GM23338 (cell line): ENCODE measurements at regions not wholly inside any gene's neighbourhood (a gene's known extent, or its start where the extent isn't known, plus 50 kb on each side); places are given as distances from the start of the nearest gene placed in this dataset.

Experiments used
- ATAC-seq: fragments of 200-7000 bp; cut with Tn5 transposase; 3 replicates; pipeline ENCODE4 v1.9.1; 2020
- DNase-seq: peaks from one replicate; pipeline ENCODE4 v3.0.0-alpha.2; 2015; ENCODE audit warnings: low spot score
- H2AFZ ChIP-seq: fragments of 200-600 bp; sonication (generic); 2 replicates; pipeline ENCODE4 v1.8.0; 2016; ENCODE audit warnings: antibody characterized with exemption, mild to moderate bottlenecking, moderate library complexity
- H3F3A ChIP-seq: fragments of 200-600 bp; sonication (generic); replicated peaks from 2 replicates; pipeline ENCODE4 v1.8.0; 2017; ENCODE audit warnings: antibody characterized with exemption, mixed run types, low read depth
- H3K27ac ChIP-seq: fragments of 200-600 bp; sonication (generic); 2 replicates; pipeline ENCODE4 v1.6.1; 2016; ENCODE audit warnings: low read depth
- H3K27me3 ChIP-seq: fragments of 200-600 bp; sonication (generic); 2 replicates; pipeline ENCODE4 v1.8.0; 2016; ENCODE audit warnings: mild to moderate bottlenecking, mixed run types, moderate library complexity; ENCODE audit not compliant: insufficient read depth
- H3K36me3 ChIP-seq: fragments of 200-600 bp; sonication (generic); 2 replicates; pipeline ENCODE4 v1.8.0; 2016; ENCODE audit warnings: mild to moderate bottlenecking; ENCODE audit not compliant: insufficient read depth
- H3K4me1 ChIP-seq: fragments of 200-600 bp; sonication (generic); 2 replicates; pipeline ENCODE4 v1.8.0; 2016; ENCODE audit warnings: mild to moderate bottlenecking, moderate library complexity; ENCODE audit not compliant: insufficient read depth
- H3K4me2 ChIP-seq: fragments of 200-600 bp; sonication (generic); 2 replicates; pipeline ENCODE4 v1.7.1; 2017; ENCODE audit warnings: mixed run types
- H3K4me3 ChIP-seq: fragments of 200-600 bp; sonication (generic); 2 replicates; pipeline ENCODE4 v1.6.1; 2016; ENCODE audit warnings: mixed run types
- H3K79me2 ChIP-seq: fragments of 200-600 bp; sonication (generic); replicated peaks from 2 replicates; pipeline ENCODE4 v1.8.0; 2017; ENCODE audit warnings: mild to moderate bottlenecking; ENCODE audit not compliant: insufficient read depth
- H3K9me2 ChIP-seq: fragments of 200-600 bp; sonication (generic); 2 replicates; pipeline ENCODE4 v1.8.0; 2017; ENCODE audit not compliant: insufficient read depth
- H4K20me1 ChIP-seq: fragments of 200-600 bp; sonication (generic); replicated peaks from 2 replicates; pipeline ENCODE4 v1.8.0; 2017; ENCODE audit warnings: mild to moderate bottlenecking; ENCODE audit not compliant: insufficient read depth
- H3K27ac Mint-ChIP-seq: 2 replicates; pipeline ENCODE4 v1.8.0; 2020; ENCODE audit warnings: inconsistent platforms, mild to moderate bottlenecking, moderate library complexity, mixed read lengths
- H3K27me3 Mint-ChIP-seq: 3 replicates; pipeline ENCODE4 v1.8.0; 2022; ENCODE audit warnings: low read depth, mild to moderate bottlenecking, moderate library complexity, mixed read lengths, inconsistent platforms; ENCODE audit not compliant: insufficient read depth, poor library complexity
- H3K36me3 Mint-ChIP-seq: 3 replicates; pipeline ENCODE4 v1.8.0; 2021; ENCODE audit warnings: low read depth, mild to moderate bottlenecking, inconsistent platforms, moderate library complexity, mixed read lengths
- H3K4me1 Mint-ChIP-seq: 3 replicates; pipeline ENCODE4 v1.8.0; 2020; ENCODE audit warnings: mild to moderate bottlenecking, inconsistent platforms, mixed read lengths
- H3K4me3 Mint-ChIP-seq: 3 replicates; pipeline ENCODE4 v1.8.0; 2021; ENCODE audit warnings: moderate library complexity, mild to moderate bottlenecking, inconsistent platforms, mixed read lengths
- H3K9me3 Mint-ChIP-seq: 3 replicates; pipeline ENCODE4 v1.8.0; 2020; ENCODE audit warnings: moderate library complexity, mild to moderate bottlenecking, inconsistent platforms, mixed read lengths
- CREB1 ChIP-seq: fragments of 250-450 bp; sonication (Bioruptor Pico); IDR thresholded peaks from 2 replicates; pipeline ENCODE4 v1.5.0; 2020; ENCODE audit warnings: low read depth, mild to moderate bottlenecking, moderate library complexity
- CTCF ChIP-seq, 2 experiments: fragments of 200-600 bp in 1 of 2; sonication (generic) in 1 of 2; conservative IDR thresholded peaks; 2 replicates each; pipeline versions ENCODE4 v1.5.1 to v1.6.1; 2016 to 2017; ENCODE audit warnings: antibody characterized with exemption in 2 of 2, low read depth in 2 of 2, mild to moderate bottlenecking in 2 of 2, moderate library complexity in 1 of 2
- ETS1 ChIP-seq: IDR thresholded peaks from 2 replicates; pipeline ENCODE4 v1.6.1; 2016; ENCODE audit warnings: antibody characterized with exemption
- EZH2 ChIP-seq: fragments of 200-600 bp; sonication (generic); IDR thresholded peaks from one replicate; pipeline ENCODE4 v1.8.0; 2017; ENCODE audit warnings: antibody characterized with exemption, mild to moderate bottlenecking, low read depth; ENCODE audit not compliant: unreplicated experiment
- EZH2phosphoT487 ChIP-seq: fragments of 200-600 bp; sonication (generic); IDR thresholded peaks from one replicate; pipeline ENCODE4 v1.8.1; 2018; ENCODE audit warnings: antibody characterized with exemption; ENCODE audit not compliant: unreplicated experiment
- JUNB ChIP-seq: IDR thresholded peaks from one replicate; pipeline ENCODE4 v1.6.1; 2016; ENCODE audit warnings: antibody characterized with exemption; ENCODE audit not compliant: unreplicated experiment
- NANOG ChIP-seq: IDR thresholded peaks from 2 replicates; pipeline ENCODE4 v1.6.1; 2016; ENCODE audit warnings: antibody characterized with exemption, borderline replicate concordance
- POLR2AphosphoS5 ChIP-seq: IDR thresholded peaks from 2 replicates; pipeline ENCODE4 v1.6.1; 2016; ENCODE audit warnings: antibody characterized with exemption, low read depth
- REST ChIP-seq: IDR thresholded peaks from one replicate; pipeline ENCODE4 v1.6.1; 2018; ENCODE audit warnings: antibody characterized with exemption; ENCODE audit not compliant: unreplicated experiment
- ZNF114 ChIP-seq: fragments of 250-450 bp; sonication (Bioruptor Pico); IDR thresholded peaks from 2 replicates; pipeline ENCODE4 v1.5.0; 2020; ENCODE audit warnings: mild to moderate bottlenecking, moderate library complexity
- ZNF331 ChIP-seq: fragments of 250-450 bp; sonication (Bioruptor Pico); IDR thresholded peaks from 2 replicates; pipeline ENCODE4 v1.5.0; 2020; ENCODE audit warnings: low read depth, mild to moderate bottlenecking, moderate library complexity

DNA sequence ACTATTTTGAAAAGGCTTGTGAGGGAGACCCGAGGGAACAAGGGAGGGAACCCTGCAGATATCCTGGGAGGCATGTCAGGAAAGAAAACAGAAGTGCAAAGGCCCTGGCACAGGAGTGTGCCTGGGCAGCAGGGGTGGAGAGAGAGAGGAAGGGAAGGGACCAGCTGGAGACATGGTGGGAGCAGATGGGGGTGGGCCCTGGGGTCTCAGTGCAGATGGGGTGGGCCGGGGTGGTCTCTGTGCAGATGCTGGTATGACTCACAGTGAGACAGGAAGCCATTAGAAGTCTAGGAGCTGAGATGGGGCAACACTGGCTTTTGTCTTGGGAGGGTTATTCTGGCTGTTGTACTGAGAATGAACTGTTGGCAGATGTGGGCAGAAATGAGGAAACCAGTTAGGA, 363.6 kb upstream of the C1orf174 start (continued):
- no peak for TF ChIP-seq REST
- no peak for TF ChIP-seq EZH2phosphoT487
- no peak for TF ChIP-seq ETS1
- no peak for TF ChIP-seq ZNF331 (CRISPR knock-in tag)

DNA sequence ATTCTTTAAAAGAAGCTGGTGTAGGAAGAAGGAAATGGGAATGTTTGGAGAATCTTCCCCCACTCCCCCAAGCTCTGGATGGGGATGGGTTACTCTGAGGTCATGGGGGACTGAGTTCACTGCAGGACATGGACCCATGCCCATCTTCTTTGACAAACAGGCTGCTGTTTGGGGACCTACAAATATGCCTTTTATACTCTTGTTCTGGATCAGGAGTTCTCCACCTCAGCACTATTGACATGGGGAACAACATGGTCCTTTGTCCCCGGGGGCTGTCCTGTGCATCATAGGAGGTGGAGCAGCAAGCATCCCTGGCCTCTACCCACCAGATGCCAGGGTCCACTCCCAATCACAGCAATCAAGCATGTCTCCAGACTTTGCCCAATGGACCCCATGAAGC, 365.8 kb upstream of the C1orf174 start:
- Histone ChIP-seq H4K20me1 (no peaks in the 10 kb centered on the region), H3K4me1 (no peaks in the 10 kb centered on the region), H3K9me2 (no peaks in the 10 kb centered on the region), H3K27ac (no peak overlapping the region), H3K4me2 (no peak overlapping the region), H3F3A (no peaks in the 10 kb centered on the region), H2AFZ (no peak overlapping the region), H3K27me3 (no peaks in the 10 kb centered on the region), H3K36me3 (no peaks in the 10 kb centered on the region; the same call in 1 of the 2 replicates), H3K79me2 (no peaks in the 10 kb centered on the region), H3K4me3 (no peak overlapping the region)
- Mint-ChIP-seq H3K27ac (no peak overlapping the region), H3K4me1 (no peaks in the 10 kb centered on the region), H3K36me3 (peaks cover 27% of the 10 kb centered on the region), H3K27me3 (peaks cover 4% of the 10 kb centered on the region), H3K9me3 (peaks cover 99% of the 10 kb centered on the region), H3K4me3 (no peak overlapping the region)
- TF ChIP-seq NANOG (no peak), POLR2AphosphoS5 (no peak), JUNB (no peak), EZH2 (no peak)
- ATAC-seq (no peak), DNase-seq (no peak)

DNA sequence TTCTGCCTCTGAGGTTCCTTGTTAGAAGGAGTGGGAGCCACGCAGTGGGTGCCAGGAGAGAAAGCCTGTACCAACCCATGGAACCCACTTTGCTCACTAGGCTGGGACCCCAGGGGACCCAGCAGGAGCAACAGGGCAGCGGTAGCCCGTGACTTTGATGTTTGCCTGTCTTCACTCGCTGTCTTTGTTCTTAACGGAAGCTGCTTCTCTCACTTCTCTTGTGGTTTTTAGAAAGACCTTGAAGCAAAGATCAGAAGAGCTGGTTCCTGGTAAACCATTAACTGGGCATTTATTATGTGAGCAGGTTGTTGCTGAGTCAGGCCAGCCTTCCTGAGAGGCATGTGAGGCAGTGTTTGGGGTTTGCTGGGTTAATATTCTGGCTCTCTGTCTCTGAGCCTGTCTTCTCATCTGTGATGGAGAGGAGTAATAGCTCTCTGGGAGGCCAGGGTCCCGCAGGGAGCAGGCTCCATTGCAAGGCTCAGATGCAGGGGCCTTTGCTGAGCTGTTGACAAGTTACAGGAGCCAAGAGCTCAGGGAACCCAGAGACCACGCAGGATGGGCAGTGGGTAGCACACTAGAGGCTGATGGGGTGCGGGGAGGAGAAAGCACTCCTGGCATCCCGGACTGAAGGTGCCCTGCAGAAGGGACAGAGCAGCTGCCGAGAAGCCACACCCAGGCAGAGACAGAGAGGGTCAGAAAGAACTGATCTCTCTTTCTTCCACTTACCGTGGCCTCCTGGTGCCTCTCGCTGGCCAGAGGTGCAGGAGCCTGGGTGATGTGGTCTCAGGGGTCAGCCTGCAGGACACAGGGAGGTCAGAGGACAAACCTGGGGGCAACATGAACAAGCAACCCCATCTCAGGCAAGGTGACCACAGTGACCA, 367.5 kb upstream of the C1orf174 start:
- H3K27ac Mint-ChIP-seq: no peak overlapping the region
- peaks cover 30% of the 10 kb centered on the region for H3K36me3 Mint-ChIP-seq
- no peak overlapping the region for H3K4me3 Mint-ChIP-seq
- Histone ChIP-seq H3K36me3 (no peaks in the 10 kb centered on the region; the same call in 1 of the 2 replicates), H3K4me3 (no peak overlapping the region), H3K79me2 (no peaks in the 10 kb centered on the region), H3K9me2 (no peaks in the 10 kb centered on the region), H3K4me1 (no peaks in the 10 kb centered on the region), H2AFZ (no peak overlapping the region), H4K20me1 (no peaks in the 10 kb centered on the region), H3F3A (no peaks in the 10 kb centered on the region), H3K27me3 (no peaks in the 10 kb centered on the region), H3K4me2 (no peak overlapping the region), H3K27ac (no peak overlapping the region)
- ATAC-seq: no peak
- H3K9me3 Mint-ChIP-seq: peaks cover 99% of the 10 kb centered on the region
- H3K4me1 Mint-ChIP-seq: no peaks in the 10 kb centered on the region
- TF ChIP-seq EZH2phosphoT487 (no peak), JUNB (no peak), EZH2 (no peak), ZNF114 (CRISPR knock-in tag) (no peak), REST (no peak), CTCF (conservative IDR thresholded peaks at IDR 0.05; ENCODE audit: low read depth in 2 of 2) (no peak), POLR2AphosphoS5 (no peak), NANOG (no peak), CREB1 (CRISPR knock-in tag) (no peak), ZNF331 (CRISPR knock-in tag) (no peak)
- H3K27me3 Mint-ChIP-seq: peaks cover 4% of the 10 kb centered on the region
- DNase-seq: no peak
